Activated effector memory CD4-positive, alpha-beta T cell treated with Interleukin-2 at 50 U/mL for 16 hours (primary cell): ENCODE measurements at regions not wholly inside any gene's neighbourhood (a gene's known extent, or its start where the extent isn't known, plus 50 kb on each side); places are given as distances from the start of the nearest gene placed in this dataset.

Experiments
- DNase-seq: peaks from one replicate; pipeline ENCODE4 v3.0.0-alpha.2; 2020

DNA sequence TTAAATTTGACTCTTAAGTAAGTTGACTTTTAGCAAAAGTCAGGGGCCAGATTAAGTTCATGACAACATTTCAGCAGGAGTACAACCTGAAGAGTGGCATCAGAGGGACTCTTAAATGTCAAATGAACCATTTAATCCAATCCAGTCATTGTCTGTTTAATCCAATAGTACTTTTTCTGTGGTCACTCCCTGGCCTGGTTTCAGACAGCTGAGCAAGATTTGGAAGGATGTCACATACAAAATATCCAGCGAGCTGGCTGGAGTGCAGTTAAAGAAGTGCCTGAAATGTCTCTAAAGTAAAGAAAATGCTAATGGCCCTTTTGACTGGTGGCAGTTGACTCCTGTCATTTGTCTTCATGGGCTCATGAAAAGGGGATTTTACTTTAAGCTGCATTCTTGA lies 1082.1 kb downstream of the AACS start:
- DNase-seq, result no peak

DNA sequence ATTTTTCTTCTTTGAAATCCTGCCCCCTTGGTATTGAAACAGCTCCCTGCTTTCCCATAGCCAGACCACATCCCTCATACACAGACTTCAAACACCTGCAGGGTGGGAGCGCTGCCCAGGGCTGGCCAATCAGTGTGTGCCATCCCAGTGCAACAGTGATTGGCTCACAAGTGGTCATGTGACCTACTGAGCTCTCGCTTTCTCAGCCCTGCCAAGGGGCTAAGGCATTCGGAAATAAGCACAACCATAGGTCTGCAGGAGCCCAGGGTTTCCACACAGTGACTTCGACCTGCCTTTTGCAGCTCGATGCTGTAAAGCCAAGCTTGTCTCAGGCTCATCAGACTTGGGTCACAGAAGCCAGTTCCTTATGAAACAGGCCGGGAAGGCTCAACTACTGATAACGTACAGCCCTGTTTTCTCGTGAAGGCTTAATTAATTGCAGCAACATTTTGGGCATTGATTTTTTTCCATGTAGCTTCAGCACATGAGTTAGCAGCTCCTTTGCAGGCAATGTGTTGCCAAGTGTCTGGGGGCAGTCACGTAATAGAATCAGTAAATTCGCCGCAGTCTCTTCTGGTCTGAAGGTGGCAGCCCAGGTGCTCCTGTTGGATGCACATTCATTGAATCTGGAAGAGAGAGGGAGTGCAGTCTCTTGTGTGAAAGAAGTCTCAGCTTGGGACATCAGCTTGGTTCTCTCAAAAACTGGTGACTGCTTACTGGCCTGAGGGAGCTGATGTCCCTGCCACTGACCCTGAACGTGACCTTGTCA lies 1091.8 kb downstream of the AACS start:
- DNase-seq, result no peak

DNA sequence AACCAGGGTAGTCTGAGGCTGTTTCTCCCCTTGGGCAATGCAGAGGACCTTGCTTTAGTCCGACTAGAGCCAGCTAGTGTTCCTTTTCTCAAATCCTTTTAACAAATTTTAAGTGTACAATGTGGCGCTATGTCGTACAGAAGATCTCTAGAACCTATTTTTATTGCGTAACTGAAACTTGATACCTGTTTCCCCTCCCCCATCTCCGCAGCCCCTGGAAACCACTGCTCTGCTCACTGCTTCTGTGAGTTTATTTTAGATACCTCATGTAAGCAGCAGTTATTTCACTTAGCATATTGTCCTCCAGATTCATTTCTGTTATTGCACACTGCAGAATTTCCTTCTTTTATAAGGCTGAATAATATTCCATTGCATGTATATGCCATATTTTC lies 1092.3 kb downstream of the AACS start:
- no peak for DNase-seq

DNA sequence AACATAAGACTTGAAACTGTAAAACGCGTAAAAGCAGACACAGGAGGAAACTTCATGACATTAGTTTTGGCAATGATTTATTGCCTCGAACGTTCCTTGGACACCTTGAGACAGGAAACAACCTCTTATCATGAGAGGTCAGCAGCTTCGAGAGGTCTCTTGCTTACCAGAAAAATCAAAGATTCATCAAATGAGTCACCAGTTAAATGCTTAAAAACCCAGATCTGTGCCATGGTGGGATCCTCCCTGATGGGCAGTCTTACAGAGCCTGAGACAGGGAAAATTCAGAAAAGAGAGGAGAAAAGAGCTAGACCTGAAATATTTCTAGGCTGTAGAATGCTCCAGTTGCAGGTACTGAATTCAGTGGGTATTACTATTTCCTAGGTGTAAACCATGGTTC lies 1093.9 kb downstream of the AACS start:
- DNase-seq, result no peak

DNA sequence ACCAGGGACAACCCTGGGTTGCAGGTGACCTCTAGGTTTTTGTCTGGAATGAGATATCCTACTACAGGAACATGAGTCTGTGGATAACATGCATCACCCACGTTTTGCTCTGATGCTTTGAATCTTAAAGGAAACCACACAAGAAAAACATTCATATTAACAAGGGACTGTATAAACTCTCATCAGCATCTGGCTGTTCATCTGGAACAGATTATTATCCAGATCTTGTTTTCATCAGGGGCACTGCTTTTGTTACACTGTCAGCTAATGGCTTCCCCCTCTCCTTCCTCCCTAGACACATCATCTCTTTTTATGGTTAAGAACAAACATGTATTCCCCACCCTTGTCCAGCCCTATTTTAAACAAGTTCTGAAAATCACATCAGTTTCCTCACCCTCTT lies 1095.7 kb downstream of the AACS start:
- DNase-seq, result no peak

DNA sequence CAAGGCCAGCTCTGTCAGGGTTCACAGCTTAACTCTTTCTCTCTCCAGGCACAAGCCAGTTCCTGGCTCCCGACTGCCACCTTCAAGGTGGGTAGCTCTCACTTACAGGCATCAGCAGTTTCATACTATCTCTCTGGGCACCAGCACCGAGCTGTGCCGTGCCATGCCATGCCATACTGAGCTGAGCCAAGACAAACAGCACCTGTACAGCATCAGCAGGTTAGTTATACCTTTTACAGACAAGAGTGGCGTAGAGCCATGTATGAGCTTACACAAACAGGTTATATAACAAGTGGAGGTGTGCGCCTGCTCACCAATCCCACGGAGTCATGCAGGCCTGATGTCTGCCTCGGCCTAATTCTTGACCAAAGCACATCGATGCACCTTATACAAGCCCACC lies 1098.7 kb downstream of the AACS start:
- DNase-seq, result no peak

DNA sequence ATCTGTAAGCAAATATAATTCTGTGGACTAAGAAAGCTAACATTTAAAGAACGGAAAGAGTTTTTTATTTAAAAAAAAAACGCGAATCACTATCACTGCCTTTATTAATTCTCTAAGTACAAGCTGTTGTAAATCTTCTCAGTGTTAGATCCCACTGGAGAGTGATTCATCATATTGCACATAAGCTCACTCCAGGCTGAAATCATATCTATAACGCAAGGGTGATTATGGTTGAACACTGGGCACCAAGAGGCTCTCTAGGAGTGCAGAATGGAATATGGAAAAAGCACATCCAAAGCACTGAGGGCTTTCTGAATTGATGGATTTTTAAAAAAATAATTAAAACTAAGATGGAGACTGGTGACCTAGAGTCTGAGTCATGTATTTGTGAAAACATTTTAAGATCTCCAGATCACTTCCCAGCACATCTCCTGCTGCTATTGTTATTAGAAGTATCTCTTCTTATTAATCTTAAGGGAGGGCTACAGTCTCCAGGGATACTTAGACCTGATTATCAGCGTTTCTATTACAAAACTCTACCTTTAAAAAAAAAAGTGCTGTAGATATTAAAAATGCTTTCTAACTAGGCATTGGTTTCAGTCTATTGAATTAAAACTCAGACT lies 1106.8 kb downstream of the AACS start:
- DNase-seq, result no peak

DNA sequence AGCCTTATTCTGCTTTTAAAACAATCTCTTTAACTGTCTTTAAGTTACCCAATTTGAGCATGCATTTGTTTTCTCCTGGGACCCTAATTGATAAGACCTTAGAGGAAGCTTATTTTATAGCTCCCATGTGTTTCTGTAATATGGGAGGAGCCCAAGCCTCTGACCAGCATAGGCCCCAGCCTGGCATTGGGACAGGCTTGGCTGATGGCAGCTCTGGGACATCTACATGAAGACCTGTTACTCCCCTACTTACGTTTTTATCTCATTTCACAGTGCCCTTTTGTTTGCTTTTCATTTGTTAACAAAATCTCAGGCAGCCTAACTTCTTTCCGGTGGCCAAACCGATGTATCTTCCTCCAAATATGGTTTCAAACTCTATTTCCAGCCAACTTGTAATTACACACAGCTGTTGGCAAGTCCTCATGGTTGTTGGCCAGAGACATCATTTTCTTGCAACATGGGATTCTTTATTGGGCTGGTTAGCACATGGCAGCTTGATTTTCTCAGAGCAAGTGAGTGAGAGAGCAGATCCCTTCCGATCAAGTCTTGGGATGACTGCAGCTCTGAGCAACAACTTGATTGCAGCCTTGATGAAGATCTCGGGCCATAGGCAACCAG lies 1117.5 kb downstream of the AACS start:
- DNase-seq, result no peak

DNA sequence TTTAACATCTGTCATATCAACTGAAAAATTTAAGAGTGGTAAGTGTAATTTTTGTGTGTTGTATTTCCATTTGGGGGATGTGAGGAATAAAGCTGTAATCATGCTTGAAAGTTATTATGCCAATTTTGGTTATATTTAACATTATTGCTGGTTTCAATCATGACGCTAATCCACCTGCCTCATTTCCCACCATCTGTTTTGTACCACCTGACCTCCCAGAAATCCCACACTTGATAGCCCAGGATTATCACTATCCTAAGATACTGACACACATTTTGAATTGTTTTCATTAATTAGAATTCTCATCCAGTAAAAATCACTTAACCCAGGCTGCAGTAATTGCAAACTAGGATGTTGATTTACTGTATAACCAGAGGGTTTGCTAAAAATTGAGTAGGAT lies 1119.8 kb downstream of the AACS start:
- no peak for DNase-seq

DNA sequence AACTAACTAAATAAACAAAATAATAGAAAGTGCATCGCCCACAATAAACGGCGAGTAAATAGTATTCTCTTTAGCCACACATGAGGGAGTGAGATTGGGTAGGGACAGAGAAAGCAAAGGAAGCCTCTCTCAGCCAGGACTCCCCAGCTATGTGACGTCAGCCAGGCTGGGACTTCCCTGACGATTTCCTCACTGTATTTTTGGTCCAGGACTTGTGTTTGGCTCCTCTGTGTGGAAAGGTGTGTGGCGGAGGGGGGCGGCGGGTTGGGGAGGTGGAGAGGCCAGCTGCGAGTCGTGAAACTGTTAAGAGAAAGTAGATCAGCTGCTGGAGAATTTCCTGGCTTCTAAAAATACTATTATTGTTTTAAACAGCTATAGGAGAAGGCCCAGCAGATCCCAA lies 1124.6 kb downstream of the AACS start:
- DNase-seq, result no peak

DNA sequence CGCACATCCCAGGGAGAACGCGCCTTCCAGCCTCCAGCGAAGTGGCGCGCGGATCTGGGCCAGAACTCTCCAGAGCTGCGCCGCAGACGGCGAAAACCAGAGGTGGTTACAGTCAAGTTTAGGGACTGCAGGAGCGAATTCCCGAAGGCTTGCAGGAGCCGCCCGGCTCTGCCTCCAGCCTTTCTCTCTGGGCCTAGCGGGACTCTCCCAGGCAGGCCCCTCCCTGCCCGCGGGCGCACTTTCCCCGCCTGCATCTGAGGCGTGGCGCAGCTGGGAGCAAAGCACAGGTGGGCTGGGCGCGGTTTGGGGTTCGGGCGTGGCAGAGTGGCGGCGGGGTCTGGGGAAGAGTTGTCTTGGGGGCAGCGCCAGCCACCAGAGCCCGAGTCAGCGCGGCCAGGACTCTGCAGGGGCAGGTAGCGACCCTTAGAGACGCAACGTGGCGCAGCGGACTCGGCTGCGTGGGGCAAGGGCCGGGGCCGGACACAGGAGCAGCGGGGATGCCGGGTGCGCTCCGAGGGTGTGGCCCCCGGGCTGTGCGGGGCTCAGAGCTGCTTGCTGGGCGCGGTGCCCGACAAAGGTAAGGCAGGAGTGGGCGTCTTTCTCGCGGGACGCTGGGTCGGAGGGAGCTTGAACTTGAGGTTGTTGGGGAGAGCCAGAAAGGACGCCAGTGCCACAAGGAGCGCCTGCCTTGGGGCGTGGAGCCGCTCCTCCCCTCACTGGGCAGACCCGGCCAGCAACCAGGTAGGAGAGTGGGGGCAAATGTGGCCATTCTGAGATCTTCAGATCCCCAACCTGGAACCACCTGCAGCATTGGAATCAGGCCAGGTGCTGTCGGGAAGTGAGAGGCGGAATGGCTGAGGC lies 1126.0 kb downstream of the AACS start:
- DNase-seq, result no peak

DNA sequence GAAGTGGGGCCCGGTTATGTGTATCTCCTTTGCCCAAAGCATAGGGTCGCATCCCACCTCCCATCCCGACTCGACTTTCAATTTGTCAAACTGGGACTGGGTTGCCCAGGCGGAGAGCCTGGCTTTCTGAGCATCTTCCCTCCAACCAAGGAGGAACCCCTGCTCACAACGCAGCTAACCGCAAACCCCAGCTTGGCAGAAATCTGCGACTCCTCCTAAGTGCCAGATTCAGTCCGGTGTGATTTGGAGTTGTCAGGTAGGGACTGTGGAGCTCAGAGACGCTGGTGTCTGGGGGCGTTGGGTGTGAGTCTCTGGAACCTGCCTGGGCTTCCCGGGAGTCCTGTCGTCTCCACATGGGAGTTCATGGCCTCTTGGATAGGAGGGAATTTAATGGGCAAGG lies 1126.7 kb downstream of the AACS start:
- DNase-seq, result no peak

DNA sequence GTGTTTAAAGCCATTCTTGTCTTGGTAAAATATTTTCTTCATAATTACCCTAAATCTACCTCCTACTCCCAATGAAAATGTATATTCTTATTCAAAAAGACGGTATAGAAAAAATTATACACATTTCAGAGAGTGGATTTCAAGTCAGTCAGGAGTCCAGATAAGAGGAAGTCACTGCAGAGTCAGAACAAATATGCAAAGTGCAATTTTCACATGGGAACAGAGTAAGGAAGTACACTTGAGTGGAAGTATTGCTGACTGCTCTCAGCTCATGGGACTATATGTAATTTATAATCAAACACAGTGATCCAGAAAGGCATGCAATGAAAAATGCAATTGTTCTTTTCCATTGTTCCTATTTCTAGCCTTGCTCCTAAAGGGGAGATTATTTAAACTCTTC lies 1128.0 kb downstream of the AACS start:
- DNase-seq, result no peak

DNA sequence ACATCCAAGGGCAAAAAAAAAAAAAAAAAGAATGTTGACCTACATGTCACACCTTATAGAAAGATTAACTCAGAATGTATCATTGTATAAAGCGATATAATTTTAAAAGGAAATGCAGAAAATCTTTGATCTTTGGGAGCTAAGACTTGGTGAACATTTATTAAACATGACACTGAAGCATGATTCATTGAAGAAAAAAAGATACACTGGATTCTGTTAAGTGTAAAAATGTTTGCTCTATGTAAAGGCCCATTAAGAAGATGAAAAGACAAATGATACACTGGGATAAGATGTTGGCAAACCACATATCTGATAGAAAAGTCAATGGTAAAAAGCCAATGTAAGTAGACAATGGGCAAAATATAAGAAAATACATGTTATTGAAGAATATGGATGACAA lies 1131.0 kb downstream of the AACS start:
- no peak for DNase-seq

DNA sequence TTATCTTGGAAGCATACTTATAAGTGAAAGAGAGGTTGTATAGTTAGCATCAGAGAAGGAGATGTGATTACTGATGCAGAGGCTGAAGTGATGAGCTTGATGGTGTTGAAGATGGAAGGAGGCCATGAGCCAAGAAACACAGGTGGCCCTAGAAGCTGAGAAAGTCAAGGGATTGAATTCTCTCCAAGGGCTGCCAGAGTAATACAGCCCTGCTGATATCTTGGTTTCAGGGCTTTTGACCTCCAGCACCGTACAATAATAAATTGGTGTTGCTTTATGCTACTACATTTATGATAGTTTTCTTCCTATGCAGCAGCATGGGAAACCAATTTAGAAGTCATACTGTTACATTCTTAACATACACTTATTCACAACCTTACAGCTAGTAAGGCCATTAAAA lies 1133.3 kb downstream of the AACS start:
- DNase-seq, result no peak

DNA sequence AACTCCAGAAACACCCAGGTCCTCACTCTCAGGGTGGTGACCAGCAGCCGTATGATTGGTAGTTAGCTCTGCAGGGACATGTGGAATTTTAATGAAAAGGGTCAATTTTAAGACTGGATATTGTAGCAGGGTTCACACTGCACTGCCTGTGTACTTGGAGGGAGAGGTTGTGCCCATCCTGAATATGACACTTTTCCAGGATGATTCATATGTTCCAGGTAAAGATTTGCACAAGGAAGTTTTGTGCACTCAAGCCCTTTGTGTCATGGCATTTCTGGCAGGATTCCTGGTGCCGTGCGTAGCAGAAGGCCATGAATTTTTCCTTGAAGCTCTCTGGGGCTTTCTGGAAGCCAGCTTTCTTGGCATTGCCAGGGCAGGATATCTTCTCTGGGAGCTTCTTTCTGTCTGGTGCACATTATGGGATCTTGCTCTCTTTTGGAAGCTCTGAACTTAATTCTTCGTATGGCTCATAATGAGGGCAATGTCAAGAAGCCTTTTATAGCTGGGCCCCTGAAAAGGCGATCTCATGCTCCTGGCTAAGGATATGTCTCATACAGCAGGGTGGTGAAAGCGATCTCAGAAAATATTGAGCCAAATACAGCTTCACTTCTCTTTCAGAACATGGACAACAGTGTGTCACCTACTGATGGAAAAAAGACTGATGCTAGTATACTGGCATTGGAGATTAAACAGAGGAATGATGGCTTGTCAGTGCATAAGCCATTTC lies 1133.9 kb downstream of the AACS start:
- DNase-seq, result no peak

DNA sequence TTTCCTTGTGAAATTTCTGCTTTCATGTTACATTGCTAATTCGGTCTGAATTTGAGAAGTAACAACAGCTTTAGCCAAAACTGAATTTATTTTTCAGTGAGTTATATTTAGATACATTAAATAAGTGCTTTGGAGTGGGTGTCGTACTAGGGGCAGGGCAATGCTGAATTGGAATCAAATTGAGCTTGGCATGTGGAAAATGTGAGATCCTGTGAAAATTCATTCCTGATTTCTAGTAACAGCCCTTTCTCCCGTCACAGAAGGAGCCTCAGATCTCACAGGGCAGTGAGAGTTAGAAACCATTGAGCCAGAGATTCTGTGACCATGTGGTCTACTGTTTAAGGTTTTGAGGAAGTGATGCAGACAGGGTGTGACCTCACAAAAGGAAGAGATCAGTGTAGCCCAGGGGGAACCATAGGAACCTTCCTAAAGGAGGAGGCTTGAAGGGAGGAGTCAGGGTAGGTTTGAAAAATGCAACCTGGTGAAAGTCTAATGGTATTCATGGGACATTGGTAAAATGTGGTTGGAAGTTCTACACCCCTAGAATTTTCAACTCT lies 1136.8 kb downstream of the AACS start:
- no peak for DNase-seq

DNA sequence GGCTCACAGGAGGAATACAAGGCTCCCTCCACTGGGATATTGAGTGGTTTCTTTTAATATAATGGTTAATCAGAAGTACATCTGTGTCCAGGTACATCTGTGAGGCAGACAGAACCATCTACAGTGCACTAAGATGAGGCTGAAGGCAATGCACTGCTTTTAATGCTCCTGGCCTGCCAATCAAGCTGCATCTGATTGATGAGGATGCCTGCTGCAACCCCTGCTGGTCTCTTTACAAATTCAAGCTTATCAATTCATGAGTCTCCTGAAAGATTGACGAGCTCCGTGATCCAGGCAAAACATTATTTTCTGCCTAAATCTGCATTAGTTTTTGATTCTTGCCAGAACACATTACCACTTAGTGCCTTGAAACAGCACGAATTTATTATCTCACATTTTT lies 1139.1 kb downstream of the AACS start:
- DNase-seq, result no peak

DNA sequence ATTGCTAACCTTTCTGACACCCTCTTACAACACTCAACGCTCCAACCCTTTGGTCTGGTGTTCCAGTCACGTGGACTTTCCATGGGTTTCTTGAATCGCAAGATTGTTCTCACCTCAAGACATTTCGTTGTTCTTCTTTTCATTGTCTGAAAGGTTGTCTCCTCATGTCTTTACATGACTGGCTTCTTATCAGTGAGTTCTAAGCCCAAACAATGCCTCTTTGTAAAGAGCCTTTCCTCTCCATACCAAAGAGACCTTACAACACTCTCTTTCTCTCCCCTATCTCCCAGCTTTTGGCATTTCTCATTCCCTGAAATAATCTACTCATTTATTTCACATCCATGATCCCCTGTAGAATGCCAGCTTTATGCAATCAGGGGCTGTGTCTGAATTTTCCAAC lies 1144.8 kb downstream of the AACS start:
- DNase-seq, result no peak

DNA sequence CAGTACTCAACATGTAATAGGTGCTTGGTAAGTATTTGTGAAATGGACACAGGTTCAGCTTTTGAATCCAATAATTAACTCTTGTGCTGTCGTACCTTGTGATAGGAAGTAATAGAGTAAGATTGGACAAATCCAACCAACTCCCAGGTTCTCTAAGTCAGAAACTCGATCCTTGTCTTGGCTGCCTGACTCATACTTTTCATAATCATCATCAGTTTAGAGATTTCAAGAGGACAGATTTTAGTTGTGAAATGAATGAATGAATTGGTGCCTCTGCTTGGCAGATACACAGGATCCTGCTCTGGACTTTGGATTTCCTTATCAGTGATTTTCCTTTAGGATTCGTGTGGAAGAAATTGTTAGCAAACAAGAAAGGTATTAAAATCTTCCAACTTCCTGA lies 1145.2 kb downstream of the AACS start:
- DNase-seq, result no peak

DNA sequence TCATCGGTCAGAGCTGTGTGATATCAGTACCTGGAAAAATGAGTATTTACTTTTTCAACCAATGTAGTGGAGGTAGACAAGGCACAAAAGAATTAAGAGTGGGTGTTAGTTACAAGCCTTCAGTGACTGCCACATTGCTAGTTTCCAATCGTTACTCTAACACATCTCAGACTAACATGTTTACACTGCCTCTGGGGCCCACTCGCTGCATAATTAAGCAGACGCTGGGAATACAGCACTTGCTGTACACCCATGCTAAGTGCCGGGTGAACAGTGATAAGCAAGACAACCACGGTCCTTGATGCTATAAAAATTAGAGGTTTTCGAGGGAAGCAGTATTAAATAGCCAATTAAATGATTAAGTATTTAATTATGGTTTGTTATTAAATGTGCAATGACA lies 1147.6 kb downstream of the AACS start:
- no peak for DNase-seq

DNA sequence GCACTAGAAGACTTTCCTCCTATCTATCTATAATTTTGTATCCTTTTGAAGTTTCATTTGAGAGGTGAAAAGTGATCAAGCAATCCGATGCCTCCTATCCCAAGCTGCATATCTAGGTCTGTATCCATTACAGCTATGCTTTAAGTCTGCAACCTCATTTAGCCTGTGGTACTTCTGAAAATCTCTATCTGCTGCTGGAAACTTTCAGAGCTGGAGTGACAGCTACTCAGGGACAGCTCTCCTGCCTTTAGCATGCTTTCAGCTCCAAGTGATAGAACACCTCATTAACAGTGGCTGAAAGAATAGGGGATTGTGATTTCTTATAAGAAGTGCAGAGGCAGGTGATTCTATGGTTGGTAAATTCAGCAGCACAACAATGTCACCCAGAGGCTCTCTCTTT lies 1153.5 kb downstream of the AACS start:
- DNase-seq, result no peak

DNA sequence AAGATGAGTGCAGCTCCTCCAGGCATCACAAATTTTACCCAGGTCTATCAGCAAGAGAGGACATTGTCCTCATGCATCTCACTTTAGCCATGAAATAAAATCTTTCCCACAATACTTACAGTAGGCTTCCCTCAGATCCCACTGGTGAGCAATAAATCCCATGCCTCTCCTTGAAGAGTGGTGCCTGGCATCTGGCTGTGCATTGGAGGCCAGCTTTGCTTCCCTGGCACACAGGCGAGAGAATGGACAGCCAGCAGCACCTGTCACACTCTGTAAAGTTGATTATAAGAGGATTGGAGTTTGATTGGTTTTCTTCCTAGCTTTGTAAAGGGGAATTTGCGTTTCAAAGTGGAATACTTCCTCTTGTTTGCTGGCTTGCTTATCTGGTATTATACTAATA lies 1153.9 kb downstream of the AACS start:
- no peak for DNase-seq
